ENCODE measurements at regions not wholly inside any gene's neighbourhood (a gene's known extent, or its start where the extent isn't known, plus 50 kb on each side); places are given as distances from the start of the nearest gene placed in this dataset.

DNA sequence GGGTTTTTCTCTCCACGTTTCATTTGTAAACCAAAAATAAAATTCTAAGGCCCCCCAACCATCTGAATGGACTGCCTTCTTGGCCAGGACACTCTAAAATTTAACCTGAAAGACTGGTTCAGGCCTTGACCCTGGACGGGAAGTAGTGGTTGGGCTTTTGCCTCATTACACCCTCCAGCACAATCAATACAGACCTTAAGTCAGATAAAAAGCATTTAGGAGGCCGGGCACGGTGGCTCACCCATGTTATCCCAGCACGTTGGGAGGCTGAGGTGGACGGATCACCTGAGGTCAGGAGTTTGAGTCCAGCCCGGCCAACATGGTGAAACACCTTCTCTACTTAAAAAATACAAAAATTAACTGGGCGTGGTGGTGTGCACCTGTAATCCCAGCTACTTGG, 91.6 kb upstream of the PPP1R26 start:
- no peak for DNase-seq (ENCODE audit: insufficient read length, low spot score)
- FAIRE-seq: no peak
- TF ChIP-seq, protein P1, sequence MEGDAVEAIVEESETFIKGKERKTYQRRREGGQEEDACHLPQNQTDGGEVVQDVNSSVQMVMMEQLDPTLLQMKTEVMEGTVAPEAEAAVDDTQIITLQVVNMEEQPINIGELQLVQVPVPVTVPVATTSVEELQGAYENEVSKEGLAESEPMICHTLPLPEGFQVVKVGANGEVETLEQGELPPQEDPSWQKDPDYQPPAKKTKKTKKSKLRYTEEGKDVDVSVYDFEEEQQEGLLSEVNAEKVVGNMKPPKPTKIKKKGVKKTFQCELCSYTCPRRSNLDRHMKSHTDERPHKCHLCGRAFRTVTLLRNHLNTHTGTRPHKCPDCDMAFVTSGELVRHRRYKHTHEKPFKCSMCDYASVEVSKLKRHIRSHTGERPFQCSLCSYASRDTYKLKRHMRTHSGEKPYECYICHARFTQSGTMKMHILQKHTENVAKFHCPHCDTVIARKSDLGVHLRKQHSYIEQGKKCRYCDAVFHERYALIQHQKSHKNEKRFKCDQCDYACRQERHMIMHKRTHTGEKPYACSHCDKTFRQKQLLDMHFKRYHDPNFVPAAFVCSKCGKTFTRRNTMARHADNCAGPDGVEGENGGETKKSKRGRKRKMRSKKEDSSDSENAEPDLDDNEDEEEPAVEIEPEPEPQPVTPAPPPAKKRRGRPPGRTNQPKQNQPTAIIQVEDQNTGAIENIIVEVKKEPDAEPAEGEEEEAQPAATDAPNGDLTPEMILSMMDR (IDR thresholded peaks at IDR 0.05; ENCODE audit: insufficient read depth, missing control alignments): no peak

DNA sequence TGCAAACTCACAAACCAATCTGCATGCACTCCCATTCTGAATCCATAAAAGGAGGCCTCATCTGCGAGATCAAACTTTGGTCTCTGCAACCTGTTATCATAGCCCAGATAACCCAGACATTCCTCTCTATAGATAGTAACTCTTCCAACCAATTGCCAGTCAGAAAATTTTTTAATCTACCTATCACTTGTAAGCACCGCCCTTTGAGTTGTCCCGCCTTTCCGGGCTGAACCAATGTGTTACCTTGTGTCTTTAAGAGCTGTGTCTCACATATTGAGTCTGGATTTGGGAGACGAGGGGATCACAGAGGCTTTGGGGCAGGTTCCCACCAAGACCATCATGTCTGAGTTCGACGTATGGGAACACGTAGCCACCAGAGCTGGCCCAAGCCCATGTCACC, 91.1 kb upstream of the PPP1R26 start:
- FAIRE-seq: no peak

DNA sequence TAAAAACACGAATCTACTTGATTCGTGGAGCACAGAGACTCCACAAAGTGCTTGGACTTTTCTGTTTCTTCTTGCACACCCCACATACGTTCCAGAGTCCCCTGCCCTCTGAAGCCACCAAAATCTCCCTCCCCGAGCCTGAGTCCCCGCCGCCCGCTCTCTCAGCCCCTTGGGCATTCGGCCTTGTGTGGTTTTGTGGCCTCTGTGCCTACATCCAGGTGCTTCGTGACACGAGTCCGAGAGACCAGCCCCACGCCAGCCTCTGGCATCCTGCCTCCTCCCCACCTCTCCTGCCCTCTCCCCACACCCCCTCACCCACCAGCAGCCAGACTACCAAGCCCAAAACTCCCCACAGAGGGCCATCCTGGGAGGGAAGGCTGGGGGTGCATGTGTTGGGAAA, 87.8 kb upstream of the PPP1R26 start:
- no peak for FAIRE-seq
- DNase-seq (ENCODE audit: insufficient read length, low spot score): no peak
- TF ChIP-seq, protein P1 (IDR thresholded peaks at IDR 0.05; ENCODE audit: insufficient read depth, missing control alignments): no peak

More for the DNA sequence above, 91.1 kb upstream of the PPP1R26 start:
- no peak for DNase-seq (ENCODE audit: insufficient read length, low spot score)
- TF ChIP-seq, protein P1 (IDR thresholded peaks at IDR 0.05; ENCODE audit: insufficient read depth, missing control alignments): no peak

DNA sequence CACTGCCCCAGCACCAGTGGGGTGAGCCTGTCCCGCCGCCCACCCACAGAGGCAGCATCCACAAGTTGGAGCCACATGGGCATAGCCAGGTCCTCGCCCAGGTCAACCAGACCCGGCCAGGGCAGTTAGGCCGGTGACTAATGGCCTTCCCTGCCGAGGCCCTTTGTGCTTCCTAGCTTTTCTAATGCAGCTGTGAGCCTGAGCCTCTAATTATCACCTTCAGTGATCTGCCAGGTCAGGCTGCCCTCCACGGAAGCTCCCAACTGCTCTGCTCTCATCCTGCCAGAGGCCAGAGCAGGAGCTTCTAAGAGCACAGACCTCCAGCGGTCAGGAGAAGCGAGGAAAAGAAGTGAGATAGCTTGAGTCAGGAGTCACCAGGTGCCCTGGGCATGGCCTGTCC, 87.1 kb upstream of the PPP1R26 start:
- FAIRE-seq (no peak), DNase-seq (ENCODE audit: insufficient read length, low spot score) (no peak)
- TF ChIP-seq, protein P1 (IDR thresholded peaks at IDR 0.05; ENCODE audit: insufficient read depth, missing control alignments): no peak

DNA sequence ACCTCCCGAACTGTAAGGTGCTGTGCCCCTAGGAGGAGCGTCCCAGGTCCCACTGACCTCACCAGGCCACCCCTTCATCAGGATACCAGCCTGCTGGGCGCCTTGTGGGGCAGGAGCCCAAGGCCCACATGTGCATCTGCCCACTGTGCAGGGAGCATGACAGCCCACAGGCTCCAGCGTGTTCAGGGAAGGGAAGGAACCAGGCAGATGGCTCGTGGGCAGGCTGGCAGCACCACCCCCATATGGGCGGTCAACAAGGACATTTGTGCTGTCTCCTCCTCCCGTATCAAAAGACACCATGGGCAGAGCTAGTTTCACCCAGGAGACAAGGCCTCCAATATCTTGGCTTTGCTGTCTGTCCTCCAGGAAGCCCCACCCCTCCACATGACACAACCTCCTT, 85.5 kb upstream of the PPP1R26 start:
- TF ChIP-seq, protein P1 (IDR thresholded peaks at IDR 0.05; ENCODE audit: insufficient read depth, missing control alignments): no peak
- FAIRE-seq (no peak), DNase-seq (ENCODE audit: insufficient read length, low spot score) (no peak)

DNA sequence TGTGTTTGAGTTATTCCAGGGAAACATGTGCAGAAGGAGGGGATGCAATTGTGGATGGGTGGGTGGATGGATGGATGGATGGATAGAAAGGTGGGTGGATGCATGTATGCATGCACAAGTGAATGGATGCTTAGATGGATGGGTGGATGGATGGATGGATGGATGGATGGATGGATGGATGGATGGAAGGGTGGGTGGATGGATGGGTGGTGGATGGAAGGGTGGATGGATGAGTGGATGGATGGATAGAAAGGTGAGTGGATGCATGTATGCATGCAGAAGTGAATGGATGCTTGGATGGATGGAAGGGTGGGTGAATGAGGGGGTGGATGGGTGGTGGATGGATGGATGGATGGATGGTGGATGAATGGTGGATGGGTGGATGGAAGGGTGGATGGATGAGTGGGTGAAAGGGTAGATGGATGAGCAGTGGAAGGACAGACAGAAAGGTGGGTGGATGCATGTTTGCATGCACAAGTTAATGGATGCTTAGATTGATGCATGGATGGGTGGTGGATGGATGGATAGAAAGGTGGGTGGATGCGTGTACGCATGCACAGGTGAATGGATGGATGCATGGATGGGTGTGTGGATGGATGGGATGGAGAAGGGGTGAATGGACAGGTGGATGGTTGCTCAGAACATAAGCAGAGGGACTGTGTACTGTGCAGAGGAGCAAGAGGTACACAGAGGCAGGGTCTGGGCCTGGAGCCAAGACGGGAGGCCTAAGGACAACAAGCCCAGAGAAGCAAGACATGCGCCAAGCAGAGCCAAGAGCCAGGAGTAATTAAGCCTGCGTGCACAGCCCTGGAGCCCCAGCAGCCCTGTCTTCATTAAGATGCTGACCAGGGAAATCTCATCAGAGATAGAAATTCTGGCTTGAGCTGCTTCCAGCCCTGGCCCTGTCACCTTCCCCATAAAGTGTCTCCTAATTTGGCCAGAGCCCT, 84.6 kb upstream of the PPP1R26 start:
- DNase-seq (ENCODE audit: insufficient read length, low spot score) (no peak), FAIRE-seq (no peak)
- TF ChIP-seq, protein P1 (IDR thresholded peaks at IDR 0.05; ENCODE audit: insufficient read depth, missing control alignments): no peak

DNA sequence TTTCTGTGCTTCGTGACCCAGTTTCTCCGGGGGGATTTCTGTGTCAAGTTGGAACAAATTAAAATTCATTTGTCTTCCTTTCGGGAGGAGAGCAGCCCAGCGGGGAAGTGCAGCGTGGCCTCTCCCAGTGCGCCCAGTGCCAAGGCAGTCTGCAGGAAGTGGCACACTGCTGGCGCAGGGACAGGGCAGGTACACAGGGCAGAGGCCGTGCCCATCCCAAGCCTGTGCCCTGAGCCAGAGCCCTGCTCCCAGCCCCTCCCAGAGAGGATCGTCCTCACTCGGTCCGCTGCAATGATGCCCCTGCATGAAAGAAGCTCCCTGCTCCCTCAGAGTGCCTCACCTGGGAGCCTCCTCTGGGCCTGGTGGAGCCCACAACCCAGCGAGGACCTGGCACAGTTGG, 82.4 kb upstream of the PPP1R26 start:
- TF ChIP-seq, protein P1 (IDR thresholded peaks at IDR 0.05; ENCODE audit: insufficient read depth, missing control alignments): no peak
- no peak for FAIRE-seq

More for the DNA sequence above, 82.4 kb upstream of the PPP1R26 start:
- no peak for DNase-seq (ENCODE audit: insufficient read length, low spot score)

All from D721Med (cell line).